HepG2 (cell line): ENCODE measurements at regions not wholly inside any gene's neighbourhood (a gene's known extent, or its start where the extent isn't known, plus 50 kb on each side); places are given as distances from the start of the nearest gene placed in this dataset.

Experiments used
- POLR2A ChIP-seq, 2 experiments: IDR thresholded peaks; 2 replicates each; pipeline ENCODE4 v1.6.1; 2011; ENCODE audit warnings: low read depth in 2 of 2, low read length in 2 of 2, mild to moderate bottlenecking in 1 of 2, moderate library complexity in 1 of 2; ENCODE audit not compliant: insufficient read depth in 1 of 2
- SYNCRIP ChIP-seq: fragments of 200-400 bp; formaldehyde crosslinking; IDR thresholded peaks from 2 replicates; pipeline ENCODE4 v1.6.1; 2018; ENCODE audit warnings: mild to moderate bottlenecking, low read depth, low read length; ENCODE audit not compliant: insufficient read depth
- ZKSCAN5 ChIP-seq: sonication (generic); formaldehyde crosslinking; IDR thresholded peaks from 2 replicates; pipeline ENCODE4 v1.5.1; 2020; ENCODE audit warnings: mild to moderate bottlenecking, missing genetic modification reagents
- ZNF33A ChIP-seq: sonication (generic); formaldehyde crosslinking; IDR thresholded peaks from 2 replicates; pipeline ENCODE4 v1.5.1; 2020; ENCODE audit warnings: missing genetic modification reagents, mild to moderate bottlenecking, moderate library complexity, borderline replicate concordance
- ZNF598 ChIP-seq: sonication (generic); formaldehyde crosslinking; IDR thresholded peaks from 2 replicates; pipeline ENCODE4 v1.5.1; 2020; ENCODE audit warnings: mild to moderate bottlenecking, missing genetic modification reagents, borderline replicate concordance
- TF ChIP-seq, protein P1 (sequence below): sonication (generic); formaldehyde crosslinking; IDR thresholded peaks from 2 replicates; pipeline ENCODE4 v1.9.0; 2022; ENCODE audit warnings: low read depth, missing genetic modification reagents
- TF ChIP-seq, protein P2 (sequence below): sonication (generic); formaldehyde crosslinking; IDR thresholded peaks from 2 replicates; pipeline ENCODE4 v1.4.0; 2020; ENCODE audit warnings: missing genetic modification reagents
- TF ChIP-seq, protein P3 (sequence below): sonication (generic); formaldehyde crosslinking; IDR thresholded peaks from 2 replicates; pipeline ENCODE4 v1.5.1; 2020; ENCODE audit warnings: missing genetic modification reagents, mild to moderate bottlenecking, borderline replicate concordance
- TF ChIP-seq, protein P4 (sequence below): conservative IDR thresholded peaks from 2 replicates; pipeline ENCODE4 v1.6.1; 2018; ENCODE audit warnings: missing genetic modification reagents
- TF ChIP-seq, protein P5 (sequence below): sonication (generic); formaldehyde crosslinking; IDR thresholded peaks from 2 replicates; pipeline ENCODE4 v1.4.0; 2020; ENCODE audit warnings: missing genetic modification reagents, borderline replicate concordance

DNA sequence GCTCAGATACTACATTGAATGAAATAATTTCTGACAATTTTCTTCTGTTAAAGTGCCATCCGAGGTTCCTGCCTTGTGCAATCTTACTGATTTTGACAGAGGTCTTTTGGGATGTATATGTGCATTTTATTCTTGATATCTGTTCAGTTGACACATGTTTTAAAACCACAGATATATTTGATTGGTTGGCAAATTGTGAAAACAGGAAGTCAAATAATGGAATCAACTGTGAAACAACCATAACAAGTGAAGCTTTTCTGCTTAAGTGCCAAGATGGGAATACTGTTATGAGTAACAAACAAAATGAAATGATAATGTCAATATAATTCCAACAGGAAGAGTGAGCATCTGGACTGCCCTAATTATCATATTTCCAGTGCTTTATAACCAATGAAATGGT, 84.9 kb upstream of the TET2 start (continued):
- TF ChIP-seq, protein P1, sequence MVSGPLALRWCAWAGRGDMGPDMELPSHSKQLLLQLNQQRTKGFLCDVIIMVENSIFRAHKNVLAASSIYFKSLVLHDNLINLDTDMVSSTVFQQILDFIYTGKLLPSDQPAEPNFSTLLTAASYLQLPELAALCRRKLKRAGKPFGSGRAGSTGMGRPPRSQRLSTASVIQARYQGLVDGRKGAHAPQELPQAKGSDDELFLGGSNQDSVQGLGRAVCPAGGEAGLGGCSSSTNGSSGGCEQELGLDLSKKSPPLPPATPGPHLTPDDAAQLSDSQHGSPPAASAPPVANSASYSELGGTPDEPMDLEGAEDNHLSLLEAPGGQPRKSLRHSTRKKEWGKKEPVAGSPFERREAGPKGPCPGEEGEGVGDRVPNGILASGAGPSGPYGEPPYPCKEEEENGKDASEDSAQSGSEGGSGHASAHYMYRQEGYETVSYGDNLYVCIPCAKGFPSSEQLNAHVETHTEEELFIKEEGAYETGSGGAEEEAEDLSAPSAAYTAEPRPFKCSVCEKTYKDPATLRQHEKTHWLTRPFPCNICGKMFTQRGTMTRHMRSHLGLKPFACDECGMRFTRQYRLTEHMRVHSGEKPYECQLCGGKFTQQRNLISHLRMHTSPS (CRISPR knock-in tag): no peak
- TF ChIP-seq, protein P2, sequence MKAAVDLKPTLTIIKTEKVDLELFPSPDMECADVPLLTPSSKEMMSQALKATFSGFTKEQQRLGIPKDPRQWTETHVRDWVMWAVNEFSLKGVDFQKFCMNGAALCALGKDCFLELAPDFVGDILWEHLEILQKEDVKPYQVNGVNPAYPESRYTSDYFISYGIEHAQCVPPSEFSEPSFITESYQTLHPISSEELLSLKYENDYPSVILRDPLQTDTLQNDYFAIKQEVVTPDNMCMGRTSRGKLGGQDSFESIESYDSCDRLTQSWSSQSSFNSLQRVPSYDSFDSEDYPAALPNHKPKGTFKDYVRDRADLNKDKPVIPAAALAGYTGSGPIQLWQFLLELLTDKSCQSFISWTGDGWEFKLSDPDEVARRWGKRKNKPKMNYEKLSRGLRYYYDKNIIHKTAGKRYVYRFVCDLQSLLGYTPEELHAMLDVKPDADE: no peak
- TF ChIP-seq, protein P3, sequence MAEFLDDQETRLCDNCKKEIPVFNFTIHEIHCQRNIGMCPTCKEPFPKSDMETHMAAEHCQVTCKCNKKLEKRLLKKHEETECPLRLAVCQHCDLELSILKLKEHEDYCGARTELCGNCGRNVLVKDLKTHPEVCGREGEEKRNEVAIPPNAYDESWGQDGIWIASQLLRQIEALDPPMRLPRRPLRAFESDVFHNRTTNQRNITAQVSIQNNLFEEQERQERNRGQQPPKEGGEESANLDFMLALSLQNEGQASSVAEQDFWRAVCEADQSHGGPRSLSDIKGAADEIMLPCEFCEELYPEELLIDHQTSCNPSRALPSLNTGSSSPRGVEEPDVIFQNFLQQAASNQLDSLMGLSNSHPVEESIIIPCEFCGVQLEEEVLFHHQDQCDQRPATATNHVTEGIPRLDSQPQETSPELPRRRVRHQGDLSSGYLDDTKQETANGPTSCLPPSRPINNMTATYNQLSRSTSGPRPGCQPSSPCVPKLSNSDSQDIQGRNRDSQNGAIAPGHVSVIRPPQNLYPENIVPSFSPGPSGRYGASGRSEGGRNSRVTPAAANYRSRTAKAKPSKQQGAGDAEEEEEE: no peak
- TF ChIP-seq ZNF598 (CRISPR knock-in tag): no peak
- no peak for TF ChIP-seq POLR2A (IDR thresholded peaks at IDR 0.05; ENCODE audit: insufficient read depth in 1 of 2, low read depth in 2 of 2, low read length in 2 of 2)
- TF ChIP-seq, protein P4, sequence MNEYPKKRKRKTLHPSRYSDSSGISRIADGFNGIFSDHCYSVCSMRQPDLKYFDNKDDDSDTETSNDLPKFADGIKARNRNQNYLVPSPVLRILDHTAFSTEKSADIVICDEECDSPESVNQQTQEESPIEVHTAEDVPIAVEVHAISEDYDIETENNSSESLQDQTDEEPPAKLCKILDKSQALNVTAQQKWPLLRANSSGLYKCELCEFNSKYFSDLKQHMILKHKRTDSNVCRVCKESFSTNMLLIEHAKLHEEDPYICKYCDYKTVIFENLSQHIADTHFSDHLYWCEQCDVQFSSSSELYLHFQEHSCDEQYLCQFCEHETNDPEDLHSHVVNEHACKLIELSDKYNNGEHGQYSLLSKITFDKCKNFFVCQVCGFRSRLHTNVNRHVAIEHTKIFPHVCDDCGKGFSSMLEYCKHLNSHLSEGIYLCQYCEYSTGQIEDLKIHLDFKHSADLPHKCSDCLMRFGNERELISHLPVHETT (CRISPR knock-in tag): no peak
- no peak for TF ChIP-seq ZKSCAN5
- no peak for TF ChIP-seq ZNF33A (CRISPR knock-in tag)
- TF ChIP-seq, protein P5, sequence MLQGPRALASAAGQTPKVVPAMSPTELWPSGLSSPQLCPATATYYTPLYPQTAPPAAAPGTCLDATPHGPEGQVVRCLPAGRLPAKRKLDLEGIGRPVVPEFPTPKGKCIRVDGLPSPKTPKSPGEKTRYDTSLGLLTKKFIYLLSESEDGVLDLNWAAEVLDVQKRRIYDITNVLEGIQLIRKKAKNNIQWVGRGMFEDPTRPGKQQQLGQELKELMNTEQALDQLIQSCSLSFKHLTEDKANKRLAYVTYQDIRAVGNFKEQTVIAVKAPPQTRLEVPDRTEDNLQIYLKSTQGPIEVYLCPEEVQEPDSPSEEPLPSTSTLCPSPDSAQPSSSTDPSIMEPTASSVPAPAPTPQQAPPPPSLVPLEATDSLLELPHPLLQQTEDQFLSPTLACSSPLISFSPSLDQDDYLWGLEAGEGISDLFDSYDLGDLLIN (CRISPR knock-in tag): no peak
- no peak for TF ChIP-seq SYNCRIP
